Astrocyte (in vitro differentiated cells and primary cell): ENCODE measurements at regions not wholly inside any gene's neighbourhood (a gene's known extent, or its start where the extent isn't known, plus 50 kb on each side); places are given as distances from the start of the nearest gene placed in this dataset.

Experiments
- EZH2 ChIP-seq: IDR thresholded peaks from 2 replicates; pipeline ENCODE4 v1.6.1; 2012; ENCODE audit warnings: mild to moderate bottlenecking, low read length, inconsistent platforms; ENCODE audit not compliant: insufficient read depth
- TF ChIP-seq, protein P1 (sequence below): IDR thresholded peaks from 2 replicates; pipeline ENCODE4 v1.5.1; 2011; ENCODE audit warnings: low read depth, mild to moderate bottlenecking, inconsistent platforms, low read length, moderate library complexity; ENCODE audit not compliant: insufficient read depth

DNA sequence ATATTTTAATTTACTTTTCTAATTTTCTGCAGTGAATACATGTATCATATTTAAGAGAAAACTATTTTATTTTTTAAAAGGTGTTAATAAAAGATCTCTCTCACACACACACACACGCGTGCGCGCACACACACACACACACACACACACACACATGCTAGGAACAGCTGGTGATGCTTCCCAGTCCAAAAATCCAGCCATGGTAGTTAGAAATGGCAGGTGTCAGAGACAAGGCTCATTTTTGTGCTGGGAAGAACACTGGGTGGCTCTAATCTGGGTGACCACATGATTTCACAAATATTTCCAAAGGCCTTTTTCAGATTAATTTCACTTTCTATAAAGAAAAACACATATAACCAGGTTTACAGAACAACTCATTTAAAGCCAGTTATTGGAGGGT, 104.5 kb upstream of the NCK2 start:
- TF ChIP-seq, protein P1, sequence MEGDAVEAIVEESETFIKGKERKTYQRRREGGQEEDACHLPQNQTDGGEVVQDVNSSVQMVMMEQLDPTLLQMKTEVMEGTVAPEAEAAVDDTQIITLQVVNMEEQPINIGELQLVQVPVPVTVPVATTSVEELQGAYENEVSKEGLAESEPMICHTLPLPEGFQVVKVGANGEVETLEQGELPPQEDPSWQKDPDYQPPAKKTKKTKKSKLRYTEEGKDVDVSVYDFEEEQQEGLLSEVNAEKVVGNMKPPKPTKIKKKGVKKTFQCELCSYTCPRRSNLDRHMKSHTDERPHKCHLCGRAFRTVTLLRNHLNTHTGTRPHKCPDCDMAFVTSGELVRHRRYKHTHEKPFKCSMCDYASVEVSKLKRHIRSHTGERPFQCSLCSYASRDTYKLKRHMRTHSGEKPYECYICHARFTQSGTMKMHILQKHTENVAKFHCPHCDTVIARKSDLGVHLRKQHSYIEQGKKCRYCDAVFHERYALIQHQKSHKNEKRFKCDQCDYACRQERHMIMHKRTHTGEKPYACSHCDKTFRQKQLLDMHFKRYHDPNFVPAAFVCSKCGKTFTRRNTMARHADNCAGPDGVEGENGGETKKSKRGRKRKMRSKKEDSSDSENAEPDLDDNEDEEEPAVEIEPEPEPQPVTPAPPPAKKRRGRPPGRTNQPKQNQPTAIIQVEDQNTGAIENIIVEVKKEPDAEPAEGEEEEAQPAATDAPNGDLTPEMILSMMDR = no peak
- no peak for TF ChIP-seq EZH2
